GM12878 (cell line): ENCODE measurements at regions not wholly inside any gene's neighbourhood (a gene's known extent, or its start where the extent isn't known, plus 50 kb on each side); places are given as distances from the start of the nearest gene placed in this dataset.

Experiments used
- ATAC-seq: fragments of 200-7000 bp; cut with Tn5 transposase; 3 replicates; pipeline ENCODE4 v1.9.1; 2020; ENCODE audit warnings: mild to moderate bottlenecking, moderate library complexity
- BruUV-seq: library from RNA; stranded (reverse); fragments of 400-500 nt; replicated peaks from 2 replicates; lab custom pipeline; 2021; lab: Mats Ljungman, UMichigan
- CTCF ChIA-PET: fragments of 300-600 bp; sonication (Branson Sonifier 250); formaldehyde crosslinking; extraction: SDS; loops from one replicate; lab custom pipeline; 2021; ENCODE audit warnings: inconsistent platforms; lab: Yijun Ruan, JAX
- POLR2A ChIA-PET: fragments of 350-600 bp; formaldehyde crosslinking; extraction: SDS; loops from one replicate; lab custom pipeline; 2021; ENCODE audit warnings: inconsistent platforms; lab: Charles Lee
- RAD21 ChIA-PET: fragments of 300-600 bp; sonication (Branson Sonifier 250); formaldehyde crosslinking; loops from one replicate; lab custom pipeline; 2023; ENCODE audit warnings: antibody characterized with exemption; ENCODE audit not compliant: unreplicated experiment; lab: Charles Lee
- SMC1A ChIA-PET: fragments of 300-600 bp; sonication (Branson Sonifier 250); formaldehyde crosslinking; loops from one replicate; lab custom pipeline; 2023; ENCODE audit not compliant: unreplicated experiment, uncharacterized antibody; lab: Charles Lee
- DNase-seq: peaks from one replicate; pipeline ENCODE4 v3.0.0-alpha.2; 2011; ENCODE audit warnings: low read depth, low spot score
- FAIRE-seq: peaks from 3 replicates; lab custom pipeline; 2011; peaks lifted over from hg19 to GRCh38; lab: Jason Lieb, UNC
- H2AFZ ChIP-seq: 2 replicates; pipeline ENCODE4 v1.6.0; 2011; ENCODE audit warnings: low read depth, low read length, control low read depth; ENCODE audit not compliant: control insufficient read depth
- H3K27ac ChIP-seq: 2 replicates; pipeline ENCODE4 v1.5.1; 2011; ENCODE audit warnings: control low read depth; ENCODE audit not compliant: control insufficient read depth, insufficient read depth
- H3K27me3 ChIP-seq, 2 experiments: replicated peaks in 1 of 2; 2 replicates each; pipeline versions ENCODE4 v1.6.0 to v1.6.1; 2011; ENCODE audit warnings: low read length in 1 of 2; ENCODE audit not compliant: control insufficient read depth in 2 of 2, insufficient read depth in 2 of 2
- H3K36me3 ChIP-seq, 2 experiments: 2 replicates each; pipeline ENCODE4 v1.5.1; 2011; ENCODE audit warnings: low read length in 1 of 2; ENCODE audit not compliant: control insufficient read depth in 2 of 2, insufficient read depth in 2 of 2
- H3K4me1 ChIP-seq: 2 replicates; pipeline ENCODE4 v1.6.1; 2011; ENCODE audit warnings: mild to moderate bottlenecking, low read length, moderate library complexity, mixed read lengths; ENCODE audit not compliant: control insufficient read depth, insufficient read depth
- H3K4me2 ChIP-seq: 2 replicates; pipeline ENCODE4 v1.6.0; 2011; ENCODE audit warnings: control low read depth; ENCODE audit not compliant: control insufficient read depth, insufficient read depth
- H3K4me3 ChIP-seq: fragments of 200-600 bp; sonication (generic); 2 replicates; pipeline ENCODE4 v1.5.1; 2016
- H3K79me2 ChIP-seq: 2 replicates; pipeline ENCODE4 v1.6.0; 2011; ENCODE audit warnings: low read length; ENCODE audit not compliant: control insufficient read depth, insufficient read depth
- H3K9ac ChIP-seq: 2 replicates; pipeline ENCODE4 v1.8.0; 2011; ENCODE audit warnings: low read length, control low read depth, mixed read lengths; ENCODE audit not compliant: control insufficient read depth, insufficient read depth
- H3K9me3 ChIP-seq: replicated peaks from 3 replicates; pipeline ENCODE4 v1.5.1; 2011; ENCODE audit warnings: mild to moderate bottlenecking, low read length; ENCODE audit not compliant: control insufficient read depth, insufficient read depth
- H4K20me1 ChIP-seq: 2 replicates; pipeline ENCODE4 v1.6.0; 2011; ENCODE audit not compliant: control insufficient read depth, insufficient read depth
- ASH2L ChIP-seq: fragments of 300-600, 200-600 bp; sonication (generic); IDR thresholded peaks from 2 replicates; pipeline ENCODE4 v1.6.1; 2017; ENCODE audit warnings: low read depth, mild to moderate bottlenecking, borderline replicate concordance
- ATF7 ChIP-seq: fragments of 450-650 bp; IDR thresholded peaks from 2 replicates; pipeline ENCODE4 v1.6.1; 2016; ENCODE audit warnings: low read depth, mild to moderate bottlenecking
- CEBPZ ChIP-seq: fragments of 150-350 bp; IDR thresholded peaks from 2 replicates; pipeline ENCODE4 v1.6.1; 2016; ENCODE audit warnings: low read depth, low read length
- WGBS: methylation state at CpG from one replicate; pipeline ENCODE4 v1.1.6; 2016; ENCODE audit warnings: low lambda C conversion rate; ENCODE audit not compliant: insufficient replicate concordance, insufficient coverage; ENCODE audit errors: missing lambda C conversion rate; 5-methylcytosine and 5-hydroxymethylcytosine counted together
- in situ Hi-C: fragments of 300-500 bp; cut with MboI; formaldehyde crosslinking; loops from 9 replicates; pipeline ENCODE4 v1.14.3; 2018; ENCODE audit warnings: mixed read lengths
- intact Hi-C: fragments of 100-400 bp; cut with micrococcal nuclease; formaldehyde crosslinking; loops from one replicate; pipeline ENCODE4 v1.14.2; 2022; ENCODE audit not compliant: unreplicated experiment
- TF ChIP-seq, protein P1 (sequence below), 3 experiments: IDR thresholded peaks in 2 of 3; conservative IDR thresholded peaks in 1 of 3; 2 replicates each; pipeline ENCODE4 v1.5.1; 2011; ENCODE audit warnings: low read depth in 3 of 3, low read length in 3 of 3, mild to moderate bottlenecking in 3 of 3, control low read depth in 2 of 3, moderate library complexity in 2 of 3, inconsistent platforms in 1 of 3, mixed read lengths in 1 of 3; ENCODE audit not compliant: control insufficient read depth in 2 of 3, insufficient read depth in 1 of 3; ENCODE audit errors: extremely low read depth in 1 of 3

GRCh38 chr6:50610562-50610961 lies 102.8 kb upstream of the TFAP2D start:
- H2AFZ ChIP-seq: no peak overlapping the region
- ChIA-PET SMC1A (no interaction called here), CTCF (no interaction called here), RAD21 (no interaction called here), POLR2A (no interaction called here)
- H3K36me3 ChIP-seq: no peaks in the 10 kb centered on the region
- no peak for FAIRE-seq
- no peaks in the 10 kb centered on the region for H4K20me1 ChIP-seq
- TF ChIP-seq CEBPZ (no peak), ATF7 (no peak), ASH2L (no peak)
- TF ChIP-seq, protein P1, sequence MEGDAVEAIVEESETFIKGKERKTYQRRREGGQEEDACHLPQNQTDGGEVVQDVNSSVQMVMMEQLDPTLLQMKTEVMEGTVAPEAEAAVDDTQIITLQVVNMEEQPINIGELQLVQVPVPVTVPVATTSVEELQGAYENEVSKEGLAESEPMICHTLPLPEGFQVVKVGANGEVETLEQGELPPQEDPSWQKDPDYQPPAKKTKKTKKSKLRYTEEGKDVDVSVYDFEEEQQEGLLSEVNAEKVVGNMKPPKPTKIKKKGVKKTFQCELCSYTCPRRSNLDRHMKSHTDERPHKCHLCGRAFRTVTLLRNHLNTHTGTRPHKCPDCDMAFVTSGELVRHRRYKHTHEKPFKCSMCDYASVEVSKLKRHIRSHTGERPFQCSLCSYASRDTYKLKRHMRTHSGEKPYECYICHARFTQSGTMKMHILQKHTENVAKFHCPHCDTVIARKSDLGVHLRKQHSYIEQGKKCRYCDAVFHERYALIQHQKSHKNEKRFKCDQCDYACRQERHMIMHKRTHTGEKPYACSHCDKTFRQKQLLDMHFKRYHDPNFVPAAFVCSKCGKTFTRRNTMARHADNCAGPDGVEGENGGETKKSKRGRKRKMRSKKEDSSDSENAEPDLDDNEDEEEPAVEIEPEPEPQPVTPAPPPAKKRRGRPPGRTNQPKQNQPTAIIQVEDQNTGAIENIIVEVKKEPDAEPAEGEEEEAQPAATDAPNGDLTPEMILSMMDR (IDR thresholded peaks at IDR 0.05 in 2 of 3, conservative IDR thresholded peaks at IDR 0.05 in 1 of 3; ENCODE audit: control insufficient read depth in 2 of 3, extremely low read depth in 1 of 3, insufficient read depth in 1 of 3, low read depth in 3 of 3, low read length in 3 of 3): peak in 1 of 3 experiments; percentile 9; a peak in 2 of 6 replicates
- no peaks in the 10 kb centered on the region for H3K4me1 ChIP-seq
- H3K9me3 ChIP-seq: no peaks in the 10 kb centered on the region
- in situ Hi-C loops: no loop called here
- ATAC-seq: no peak
- 30% methylated on average over 2 of the region's 2 CpGs for WGBS
- H3K4me3 ChIP-seq: no peak overlapping the region
- H3K27me3 ChIP-seq: no peaks in the 10 kb centered on the region
- no peak overlapping the region for H3K9ac ChIP-seq
- no peak for DNase-seq
- no peaks in the 10 kb centered on the region for H3K79me2 ChIP-seq
- H3K27ac ChIP-seq: no peak overlapping the region
- H3K4me2 ChIP-seq: no peak overlapping the region
- intact Hi-C loops: no loop called here
- BruUV-seq: no TSS peak
